Upper lobe of left lung (tissue), 6 donors: ENCODE measurements at regions not wholly inside any gene's neighbourhood (a gene's known extent, or its start where the extent isn't known, plus 50 kb on each side); places are given as distances from the start of the nearest gene placed in this dataset.

Experiments
- ATAC-seq, 2 donors: fragments of 200-7000 bp; cut with Tn5 transposase; one replicate each; pipeline ENCODE4 v1.9.1; 2022; ENCODE audit warnings: mild to moderate bottlenecking in 2 of 2, moderate library complexity in 2 of 2; ENCODE audit not compliant: low FRiP score in 2 of 2
- DNase-seq, 2 donors: peaks; one replicate each; pipeline ENCODE4 v3.0.0-alpha.2; 2019 to 2020
- H3K27ac ChIP-seq, 4 donors: fragments of 200-600 bp; sonication (generic); one replicate each; pipeline ENCODE4 v1.5.1; 2016 to 2019
- H3K27me3 ChIP-seq, 4 donors: fragments of 200-600 bp; sonication (generic); one replicate each; pipeline ENCODE4 v1.5.1; 2017 to 2019
- H3K36me3 ChIP-seq, 4 donors: fragments of 200-600 bp; sonication (generic); one replicate each; pipeline ENCODE4 v1.5.1; 2016 to 2019
- H3K4me1 ChIP-seq, 4 donors: fragments of 200-600 bp; sonication (generic); one replicate each; pipeline ENCODE4 v1.5.1; 2018 to 2019
- H3K4me3 ChIP-seq, 4 donors: fragments of 200-600 bp; sonication (generic); one replicate each; pipeline ENCODE4 v1.5.1; 2017 to 2019; ENCODE audit warnings: mild to moderate bottlenecking in 2 of 4, moderate library complexity in 1 of 4
- H3K9me3 ChIP-seq, 4 donors: fragments of 200-600 bp; sonication (generic); one replicate each; pipeline ENCODE4 v1.5.1; 2018 to 2019
- CTCF ChIP-seq, 6 experiments: fragments of 450-650 bp in 4 of 6; fragments of 200-600 bp in 2 of 6; sonication (generic) in 2 of 6; IDR thresholded peaks; one replicate each; pipeline ENCODE4 v1.5.1; 2016 to 2019; ENCODE audit warnings: antibody characterized with exemption in 6 of 6
- EP300 ChIP-seq, 4 donors: sonication (generic); formaldehyde crosslinking; IDR thresholded peaks; one replicate each; pipeline ENCODE4 v1.5.1; 2017; ENCODE audit warnings: antibody characterized with exemption in 4 of 4, control low read depth in 2 of 4
- POLR2A ChIP-seq, 4 donors: fragments of 450-650 bp; IDR thresholded peaks; one replicate each; pipeline ENCODE4 v1.5.1; 2016 to 2017; ENCODE audit warnings: antibody characterized with exemption in 4 of 4, mild to moderate bottlenecking in 2 of 4
- POLR2AphosphoS5 ChIP-seq, 2 donors: sonication (generic); formaldehyde crosslinking; IDR thresholded peaks; one replicate each; pipeline ENCODE4 v1.5.1; 2017; ENCODE audit warnings: antibody characterized with exemption in 2 of 2
- WGBS, 2 donors: methylation state at CpG; one replicate each; pipeline ENCODE4 v1.1.5; 2017 to 2018; 5-methylcytosine and 5-hydroxymethylcytosine counted together
- donor health status: DM: no; HTN: no; CAD: no; lungs with moderate emphysema.
- donor health status: DM: no; HTN: yes; CAD: no; lungs with severe emphysema.

GRCh38 chr11:10914050-10914449, 56.2 kb upstream of the ZBED5 start:
- TF ChIP-seq CTCF (IDR thresholded peaks at IDR 0.05) (no peak), POLR2AphosphoS5 (IDR thresholded peaks at IDR 0.05) (no peak), POLR2A (IDR thresholded peaks at IDR 0.05) (no peak), EP300 (IDR thresholded peaks at IDR 0.05) (no peak)
- ATAC-seq, result no peak
- no peaks in the 10 kb centered on the region for H3K36me3 ChIP-seq
- no peaks in the 10 kb centered on the region for H3K9me3 ChIP-seq
- 81 to 85% methylated on average over 2 of the region's 2 CpGs for WGBS, 2 donors
- peaks cover 0 to 5% (median 2%) of the 10 kb centered on the region in 4 donors for H3K4me1 ChIP-seq
- DNase-seq, result no peak
- H3K27ac ChIP-seq, result no peak overlapping the region
- H3K4me3 ChIP-seq, result no peak overlapping the region
- H3K27me3 ChIP-seq, result no peaks in the 10 kb centered on the region

- no peaks in the 10 kb centered on the region for H3K27me3 ChIP-seq
- WGBS, 2 donors, result 95 to 100% methylated on average over 1 of the region's 1 CpG
- TF ChIP-seq EP300 (IDR thresholded peaks at IDR 0.05) (no peak), POLR2A (IDR thresholded peaks at IDR 0.05) (no peak), CTCF (IDR thresholded peaks at IDR 0.05) (no peak), POLR2AphosphoS5 (IDR thresholded peaks at IDR 0.05) (no peak)
These were observed 55.2 kb upstream of the ZBED5 start for GRCh38 chr11:10913075-10913474.

GRCh38 chr11:10911907-10912306, 54.1 kb upstream of the ZBED5 start:
- TF ChIP-seq EP300 (IDR thresholded peaks at IDR 0.05) (no peak), POLR2AphosphoS5 (IDR thresholded peaks at IDR 0.05) (no peak), POLR2A (IDR thresholded peaks at IDR 0.05) (no peak), CTCF (IDR thresholded peaks at IDR 0.05) (no peak)
- 45 to 48% methylated on average over 7 of the region's 7 CpGs for WGBS, 2 donors
- Histone ChIP-seq H3K36me3 (no peaks in the 10 kb centered on the region), H3K9me3 (no peaks in the 10 kb centered on the region), H3K27ac (no peak overlapping the region), H3K4me3 (no peak overlapping the region), H3K27me3 (no peaks in the 10 kb centered on the region), H3K4me1 (peaks cover 0 to 5% (median 2%) of the 10 kb centered on the region in 4 donors)
- no peak for ATAC-seq
- no peak for DNase-seq

More at GRCh38 chr11:10913075-10913474, 55.2 kb upstream of the ZBED5 start:
- ATAC-seq, result no peak
- Histone ChIP-seq H3K4me3 (no peak overlapping the region), H3K9me3 (no peaks in the 10 kb centered on the region), H3K36me3 (no peaks in the 10 kb centered on the region), H3K4me1 (peaks cover 0 to 5% (median 2%) of the 10 kb centered on the region in 4 donors), H3K27ac (no peak overlapping the region)
- DNase-seq, result no peak

GRCh38 chr11:10909141-10909883, 51.5 kb upstream of the ZBED5 start:
- ATAC-seq (peak in 1 of 2 donors; percentile 46), DNase-seq (no peak)
- WGBS, 2 donors, result 82 to 84% methylated on average over 8 of the region's 8 CpGs
- H3K27ac ChIP-seq, result no peak overlapping the region
- no peak for TF ChIP-seq CTCF (IDR thresholded peaks at IDR 0.05)
- TF ChIP-seq POLR2AphosphoS5 (IDR thresholded peaks at IDR 0.05), result no peak
- TF ChIP-seq EP300 (IDR thresholded peaks at IDR 0.05), result no peak
- TF ChIP-seq POLR2A (IDR thresholded peaks at IDR 0.05), result no peak
- H3K27me3 ChIP-seq, result no peaks in the 10 kb centered on the region
- no peaks in the 10 kb centered on the region for H3K9me3 ChIP-seq
- H3K4me1 ChIP-seq, result peaks cover 0 to 5% (median 2%) of the 10 kb centered on the region in 4 donors
- H3K4me3 ChIP-seq, result no peak overlapping the region
- H3K36me3 ChIP-seq, result no peaks in the 10 kb centered on the region
